Thyroid gland (tissue), 4 donors: ENCODE measurements at regions not wholly inside any gene's neighbourhood (a gene's known extent, or its start where the extent isn't known, plus 50 kb on each side); places are given as distances from the start of the nearest gene placed in this dataset.

Source experiments
- CTCF ChIP-seq, 6 experiments: fragments of 200-600 bp in 3 of 6; fragments of 450-650 bp in 3 of 6; sonication (generic) in 3 of 6; IDR thresholded peaks; one replicate each; pipeline ENCODE4 v1.5.1; 2016 to 2019; ENCODE audit warnings: antibody characterized with exemption in 6 of 6, mild to moderate bottlenecking in 2 of 6, inconsistent platforms in 1 of 6, moderate library complexity in 1 of 6
- POLR2A ChIP-seq, 2 donors: fragments of 450-650 bp; IDR thresholded peaks; one replicate each; pipeline ENCODE4 v1.6.1; 2017; ENCODE audit warnings: antibody characterized with exemption in 2 of 2, mild to moderate bottlenecking in 2 of 2, moderate library complexity in 1 of 2

- no peak for TF ChIP-seq CTCF (IDR thresholded peaks at IDR 0.05)
- no peak for TF ChIP-seq POLR2A (IDR thresholded peaks at IDR 0.05)
Observed at GRCh38 chr2:160825433-160825832, 331.8 kb upstream of the RBMS1 start.
